NOMO-1 (cell line): ENCODE measurements at regions not wholly inside any gene's neighbourhood (a gene's known extent, or its start where the extent isn't known, plus 50 kb on each side); places are given as distances from the start of the nearest gene placed in this dataset.
"Not testable (repeated sequence)": the region's sequence is repeated elsewhere in the genome, so short reads cannot be mapped to it uniquely, and the experiment has no call there.

Experiments
- DNase-seq, 2 experiments: peaks; one replicate each; lab custom pipeline; 2025; ENCODE audit not compliant: unreplicated experiment in 2 of 2; lab: John Stamatoyannopoulos, UW

- DNase-seq = no peak
These were observed 80.1 kb downstream of the PTPRS start for GRCh38 chr19:5260381-5260967.

- DNase-seq = no peak
These were observed 80.9 kb downstream of the PTPRS start for GRCh38 chr19:5259750-5260149.

- no peak for DNase-seq
These were observed 83.2 kb downstream of the PTPRS start for GRCh38 chr19:5257155-5258045.

- DNase-seq = no peak
These were observed 84.9 kb downstream of the PTPRS start for GRCh38 chr19:5255602-5256231.

GRCh38 chr19:5254944-5255343 is 85.7 kb downstream of the PTPRS start:
- DNase-seq = no peak

GRCh38 chr19:5254543-5254942 is 86.1 kb downstream of the PTPRS start:
- no peak for DNase-seq

GRCh38 chr19:5253406-5254110 is 87.1 kb downstream of the PTPRS start:
- no peak for DNase-seq

- DNase-seq = no peak
These were observed 89.2 kb downstream of the PTPRS start for GRCh38 chr19:5251096-5252065.

GRCh38 chr19:5250127-5250659 is 90.4 kb downstream of the PTPRS start:
- no peak for DNase-seq

- DNase-seq = no peak
These were observed 91.1 kb downstream of the PTPRS start for GRCh38 chr19:5249526-5249925.

GRCh38 chr19:5247957-5248705 is 92.5 kb downstream of the PTPRS start:
- no peak for DNase-seq

- DNase-seq = no peak
These were observed 94.0 kb downstream of the PTPRS start for GRCh38 chr19:5246554-5247155.

GRCh38 chr19:5245631-5246553 is 94.7 kb downstream of the PTPRS start:
- DNase-seq = no peak

GRCh38 chr19:5244351-5244750 is 96.3 kb downstream of the PTPRS start:
- no peak for DNase-seq

- no peak for DNase-seq
These were observed 96.7 kb downstream of the PTPRS start for GRCh38 chr19:5243878-5244277.

GRCh38 chr19:5241896-5242295 is 98.7 kb downstream of the PTPRS start:
- not testable (repeated sequence) for DNase-seq

GRCh38 chr19:5240011-5240410 is 100.6 kb downstream of the PTPRS start:
- DNase-seq = no peak

- no peak for DNase-seq
These were observed 101.9 kb downstream of the PTPRS start for GRCh38 chr19:5238700-5239099.
